T-helper 1 cell (primary cell): ENCODE measurements at regions not wholly inside any gene's neighbourhood (a gene's known extent, or its start where the extent isn't known, plus 50 kb on each side); places are given as distances from the start of the nearest gene placed in this dataset.
"Not testable (repeated sequence)": the region's sequence is repeated elsewhere in the genome, so short reads cannot be mapped to it uniquely, and the experiment has no call there.

ENCODE experiments used
- DNase-seq, 5 donors: peaks; one replicate each; pipeline ENCODE4 v3.0.0-alpha.2; 2012 to 2020

DNA sequence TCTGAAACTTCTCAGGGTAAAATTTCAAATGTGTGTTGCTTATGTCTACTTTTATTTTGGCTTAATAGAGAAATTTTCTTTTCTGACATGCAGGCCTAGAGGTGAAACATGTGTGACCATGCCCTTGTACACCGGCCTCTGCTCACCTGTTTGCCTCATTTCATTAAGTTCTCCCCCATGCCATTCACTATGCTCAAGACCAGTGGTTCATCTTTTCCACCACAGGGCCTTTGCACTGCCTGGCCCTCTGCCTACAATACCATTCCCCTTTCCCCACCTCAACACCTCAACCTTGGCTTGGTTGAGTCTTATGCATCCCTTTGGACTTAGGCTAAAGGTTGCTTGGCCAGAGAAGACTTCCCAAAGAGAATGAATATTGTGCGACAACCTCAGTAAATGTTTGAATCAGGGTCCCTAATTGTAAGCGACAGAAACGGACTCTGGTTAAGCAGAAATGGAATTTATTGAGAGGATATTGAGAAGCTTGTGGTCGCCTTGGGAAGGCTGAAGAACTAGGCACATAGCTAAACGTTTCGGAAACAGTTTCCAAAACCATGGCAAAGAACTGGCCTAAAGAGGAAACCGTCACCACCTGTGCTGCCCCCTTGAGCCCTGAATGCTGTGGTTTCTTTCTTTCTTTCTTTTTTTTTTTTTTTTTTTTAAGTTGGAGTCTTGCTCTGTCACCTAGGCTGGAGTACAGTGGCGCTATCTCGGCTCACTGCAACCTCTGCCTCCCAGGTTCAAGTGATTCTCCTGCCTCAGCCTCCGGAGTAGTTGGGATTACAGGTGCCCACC is 152.2 kb downstream of the SOX4 start:
- DNase-seq = no peak

DNA sequence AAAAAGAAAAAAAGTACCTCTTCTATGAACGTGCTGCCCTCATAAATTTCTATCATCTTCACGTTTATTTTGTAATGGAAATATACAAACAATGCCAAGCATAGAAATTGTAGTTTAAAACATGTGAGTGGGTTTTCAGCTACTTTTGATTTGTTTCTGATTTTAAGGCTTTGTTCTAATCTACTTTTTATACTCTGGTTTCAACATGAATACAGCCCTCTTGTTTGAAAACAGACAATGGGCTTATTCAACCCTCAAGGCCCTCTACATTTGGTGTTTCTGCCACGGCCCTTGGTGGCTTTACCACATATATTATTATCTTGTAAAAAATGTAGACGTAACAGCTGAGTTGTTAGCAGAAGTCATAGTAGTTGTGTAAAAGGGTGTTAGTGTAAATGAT is 153.9 kb downstream of the SOX4 start:
- DNase-seq = no peak

DNA sequence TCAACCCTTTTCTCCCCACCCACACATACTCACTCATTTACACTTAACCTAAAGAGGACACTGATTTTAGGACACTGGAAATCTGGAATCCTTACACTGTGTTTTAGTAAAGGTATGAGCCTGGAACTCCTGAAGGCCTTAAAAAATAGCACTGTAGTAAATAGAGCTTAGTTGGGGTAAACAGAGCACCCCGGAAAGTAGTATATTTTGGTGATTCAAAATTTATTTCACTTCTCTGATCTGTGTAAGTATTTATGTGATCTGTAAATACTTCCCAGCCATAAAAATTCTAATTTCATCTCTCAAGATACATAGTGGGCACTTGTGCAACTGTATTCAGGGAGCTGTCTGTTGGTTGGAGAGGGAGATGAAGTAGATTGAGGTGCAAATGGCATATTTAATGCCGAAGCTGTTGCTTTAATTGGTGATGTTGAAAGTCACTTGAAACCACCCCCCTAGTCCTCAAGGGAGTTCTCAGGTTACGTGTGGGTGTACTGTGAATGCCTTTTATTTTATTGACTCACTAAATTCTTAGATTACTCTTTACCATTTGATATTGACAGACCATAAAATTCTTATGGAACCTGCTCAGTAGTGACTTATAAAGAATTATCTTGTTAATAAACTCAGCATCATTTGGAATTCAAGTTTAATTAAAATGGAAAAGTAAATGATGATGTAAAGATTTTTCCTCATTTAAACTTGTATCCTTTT is 154.9 kb downstream of the SOX4 start:
- no peak for DNase-seq

DNA sequence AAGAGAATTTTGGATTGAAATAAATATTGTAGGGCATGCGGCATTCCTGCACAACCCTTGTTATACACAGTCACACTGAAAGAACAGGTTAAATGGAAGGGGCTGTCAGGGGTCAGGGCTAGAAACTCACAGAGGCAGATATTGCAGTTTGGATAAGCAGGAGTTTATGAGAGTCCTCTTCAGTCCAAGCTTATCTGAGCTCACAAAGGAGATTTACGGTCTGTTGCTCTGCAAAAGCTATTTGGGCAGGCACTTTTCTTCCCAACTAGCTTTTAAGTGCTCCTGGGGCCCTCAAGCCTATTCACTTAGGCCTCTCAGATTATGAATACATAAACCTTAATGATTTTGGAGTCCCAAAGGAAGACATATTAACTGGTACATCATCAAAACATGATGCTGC is 156.2 kb downstream of the SOX4 start:
- no peak for DNase-seq

DNA sequence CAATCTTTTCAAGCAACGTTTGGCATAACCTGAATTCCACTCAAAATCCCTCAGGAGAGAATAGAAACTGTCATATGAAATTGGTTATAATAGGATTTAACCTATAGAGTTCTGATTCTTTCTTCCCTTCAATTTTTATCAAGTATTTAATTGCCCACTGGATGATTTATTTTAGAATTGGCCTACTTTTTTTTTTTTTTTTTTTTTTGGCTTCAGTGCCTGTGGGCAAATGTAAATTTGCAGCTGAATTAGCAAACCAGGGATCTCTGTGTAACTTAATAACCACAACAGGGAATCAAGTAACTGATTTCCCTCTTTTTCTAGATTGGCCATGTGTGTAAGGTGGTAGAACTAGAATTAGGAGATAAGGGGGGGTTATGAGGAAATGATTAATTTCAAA is 157.0 kb downstream of the SOX4 start:
- no peak for DNase-seq

DNA sequence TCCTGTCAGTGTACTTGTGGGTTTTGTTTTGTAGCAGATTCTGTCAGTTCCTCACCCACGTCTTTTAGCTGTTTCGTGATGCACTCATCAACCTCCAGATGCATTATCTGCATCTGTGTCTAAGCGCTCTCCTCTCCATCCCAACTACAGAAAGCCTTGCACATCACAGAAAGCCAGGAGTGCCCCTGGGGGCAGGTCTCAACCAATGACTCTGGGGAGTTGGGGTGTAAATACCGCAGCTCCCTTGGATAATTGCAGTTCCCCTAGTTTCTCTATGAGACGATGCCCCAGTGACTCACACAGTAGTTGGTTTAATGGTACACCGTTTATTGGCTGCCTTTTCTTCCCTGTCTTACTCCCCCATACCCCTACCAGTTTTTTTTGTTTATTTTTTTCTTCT is 158.1 kb downstream of the SOX4 start:
- no peak for DNase-seq

DNA sequence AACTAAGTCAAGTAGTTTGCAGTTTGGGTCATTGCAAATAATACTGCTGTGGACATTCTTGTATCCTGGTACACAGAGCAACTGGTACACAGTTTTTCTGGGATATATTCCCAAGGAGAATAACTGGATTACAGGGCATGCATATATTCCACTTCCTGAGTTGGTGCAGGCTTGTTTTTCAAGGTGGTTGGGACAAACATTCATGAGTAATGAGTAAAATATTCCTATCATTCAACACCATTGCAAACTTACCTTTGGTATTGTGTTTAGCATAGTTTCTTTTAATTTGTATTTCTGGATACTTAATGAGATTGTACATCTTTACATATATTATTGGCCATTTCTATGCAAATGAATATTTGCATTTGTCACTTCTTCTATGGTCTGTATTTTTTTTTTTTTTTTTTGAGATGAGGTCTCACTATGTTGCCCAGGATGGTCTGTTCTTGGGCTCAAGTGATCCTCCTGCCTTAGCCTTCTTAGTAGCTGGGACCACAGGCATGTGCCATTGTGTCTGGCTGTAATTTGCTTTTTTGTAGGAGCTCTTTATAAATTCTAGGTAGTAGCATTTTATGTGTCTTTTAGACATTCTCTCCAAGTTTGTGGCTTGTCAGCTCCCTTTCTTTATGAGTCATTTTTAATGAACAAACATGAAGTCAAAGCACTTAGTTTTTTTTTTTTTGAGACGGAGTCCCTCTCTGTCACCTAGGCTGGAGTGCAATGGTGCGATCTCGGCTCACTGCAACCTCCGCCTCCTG is 158.7 kb downstream of the SOX4 start:
- DNase-seq = no peak

DNA sequence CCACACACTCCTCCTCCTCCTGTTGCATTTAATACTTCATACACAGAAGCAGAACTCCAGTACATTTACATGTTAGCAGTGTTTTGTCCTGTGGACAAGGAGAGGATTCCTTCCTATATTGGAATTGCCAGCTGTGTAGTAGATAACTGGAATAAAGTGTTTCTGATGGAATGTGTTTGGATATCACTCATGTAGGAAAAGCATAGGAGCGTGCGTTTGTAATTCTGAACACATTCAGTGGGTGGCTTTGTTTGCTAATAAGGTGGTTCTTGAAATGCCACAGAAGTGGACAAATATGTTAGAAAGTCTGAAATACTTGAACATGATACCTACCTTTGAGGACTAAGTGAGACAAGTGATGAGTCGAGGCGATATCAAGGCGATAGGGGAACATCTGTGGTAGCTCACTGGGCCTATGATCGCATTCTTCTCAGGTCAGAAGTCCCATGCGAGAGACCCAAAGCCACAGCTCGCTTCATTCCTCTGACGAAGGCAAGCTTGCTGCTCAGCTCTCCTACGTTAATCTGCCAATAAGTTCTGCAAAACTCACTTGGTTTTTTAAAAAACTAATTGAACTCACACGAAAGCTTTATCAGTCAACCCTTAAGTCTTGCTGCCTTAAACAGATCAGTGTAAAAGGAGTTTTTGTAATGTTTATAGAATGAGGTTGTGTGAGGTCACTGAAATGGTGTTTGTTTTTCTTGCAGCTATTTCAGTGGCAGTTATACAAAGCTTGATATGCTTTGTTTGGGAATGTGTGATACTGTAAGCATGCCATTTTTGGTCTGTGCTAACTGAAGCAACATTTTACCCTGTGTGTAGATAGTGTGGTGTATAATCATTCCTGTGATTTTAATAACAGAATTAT is 159.9 kb downstream of the SOX4 start:
- DNase-seq = no peak

DNA sequence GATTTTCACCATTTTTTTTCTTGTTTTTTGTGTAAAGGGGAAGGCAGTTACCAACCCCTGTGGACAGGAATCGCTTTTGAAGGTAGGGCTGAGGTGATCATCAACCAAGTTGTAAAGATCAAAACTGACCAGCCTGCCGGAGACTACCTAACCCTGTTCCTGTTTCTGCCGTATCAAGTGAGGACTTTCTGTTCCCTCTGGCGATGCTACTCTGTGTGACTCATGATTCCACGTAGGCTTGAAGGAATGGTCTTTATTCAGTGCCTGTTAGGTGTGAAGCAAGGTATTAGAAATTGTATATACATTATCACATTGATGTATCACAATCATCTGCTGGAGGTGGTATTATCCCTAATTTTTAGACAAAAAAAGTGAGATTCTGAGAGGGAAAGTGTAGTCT is 161.3 kb downstream of the SOX4 start:
- no peak for DNase-seq

DNA sequence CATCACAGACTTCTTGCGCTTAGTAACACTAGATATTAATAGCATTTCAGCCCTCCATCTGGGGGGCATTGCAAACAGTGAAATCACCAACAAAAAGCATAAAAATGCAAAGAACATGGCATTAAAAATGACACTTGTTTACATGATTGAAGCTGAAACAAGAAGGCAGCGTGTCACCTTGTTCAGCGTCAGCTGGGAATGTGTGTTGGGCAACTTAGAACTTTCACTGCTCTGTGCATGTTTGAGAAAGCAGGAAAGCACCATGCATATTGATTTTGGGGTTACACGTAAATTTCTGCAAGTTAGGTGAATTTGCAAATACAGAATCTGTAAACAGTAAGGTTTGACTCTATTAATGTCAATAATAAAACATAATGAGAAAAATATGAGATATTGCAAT is 162.9 kb downstream of the SOX4 start:
- DNase-seq = no peak

DNA sequence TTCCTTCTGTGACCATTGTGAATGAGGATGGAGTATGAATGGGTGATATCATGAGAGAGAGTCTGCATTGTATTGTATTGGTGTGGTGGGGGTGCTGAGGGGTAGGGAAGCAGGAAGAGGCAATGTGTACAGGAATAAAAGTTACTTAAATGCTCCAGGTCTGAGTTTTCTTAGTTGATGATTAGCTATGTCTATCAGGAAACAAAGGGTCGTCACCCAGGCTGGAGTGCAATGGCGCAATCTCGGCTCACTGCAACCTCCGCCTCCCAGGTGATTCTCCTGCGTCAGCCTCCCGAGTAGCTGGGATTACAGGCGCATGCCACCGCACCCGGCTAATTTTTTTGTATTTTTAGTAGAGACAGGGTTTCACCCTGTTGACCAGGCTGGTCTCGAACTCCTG is 163.8 kb downstream of the SOX4 start:
- not testable (repeated sequence) for DNase-seq

DNA sequence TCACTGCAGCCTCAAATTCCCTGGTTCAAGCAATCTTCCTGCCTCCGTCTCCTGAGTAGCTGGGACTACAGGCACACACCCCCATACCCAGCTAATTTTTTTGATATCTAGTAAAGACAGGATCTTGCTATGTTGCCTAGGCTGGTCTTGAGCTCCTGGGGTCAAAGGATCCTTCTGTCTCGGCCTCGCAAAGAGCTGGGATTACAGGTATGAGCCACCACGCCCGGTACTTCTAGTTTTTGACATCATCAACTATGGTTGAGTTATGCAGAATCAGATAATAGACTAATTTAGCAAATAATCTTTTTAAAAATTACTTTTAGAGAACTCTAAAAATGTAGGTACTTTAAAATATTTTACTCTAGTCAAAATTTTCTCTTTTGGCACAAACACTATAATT is 166.2 kb downstream of the SOX4 start:
- DNase-seq = no peak

DNA sequence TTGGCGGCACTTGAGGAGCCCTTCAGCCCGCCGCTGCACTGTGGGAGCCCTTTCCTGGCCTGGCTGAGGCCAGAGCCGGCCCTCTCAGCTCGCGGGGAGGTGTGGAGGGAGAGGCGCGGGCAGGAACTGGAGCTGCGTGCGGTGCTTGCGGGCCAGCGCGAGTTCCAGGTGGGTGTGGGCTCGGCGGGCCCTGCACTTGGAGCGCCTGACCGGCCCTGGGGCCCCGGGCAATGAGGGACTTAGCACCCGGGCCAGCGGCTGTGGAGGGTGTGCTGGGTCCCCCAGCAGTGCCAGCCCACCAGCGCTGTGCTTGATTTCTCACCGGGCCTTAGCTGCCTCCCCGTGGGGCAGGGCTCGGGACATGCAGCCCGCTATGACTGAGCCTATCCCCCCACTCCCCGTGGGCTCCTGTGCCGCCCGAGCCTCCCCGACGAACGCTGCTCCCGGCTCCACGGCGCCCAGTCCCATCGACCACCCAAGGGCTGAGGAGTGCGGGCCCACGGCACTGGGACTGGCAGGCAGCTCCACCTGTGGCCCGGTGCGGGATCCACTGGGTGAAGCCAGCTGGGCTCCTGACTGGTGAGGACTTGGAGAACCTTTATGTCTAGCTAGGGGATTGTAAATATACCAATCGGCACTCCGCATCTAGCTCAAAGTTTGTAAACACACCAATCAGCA is 167.6 kb downstream of the SOX4 start:
- not testable (repeated sequence) for DNase-seq

DNA sequence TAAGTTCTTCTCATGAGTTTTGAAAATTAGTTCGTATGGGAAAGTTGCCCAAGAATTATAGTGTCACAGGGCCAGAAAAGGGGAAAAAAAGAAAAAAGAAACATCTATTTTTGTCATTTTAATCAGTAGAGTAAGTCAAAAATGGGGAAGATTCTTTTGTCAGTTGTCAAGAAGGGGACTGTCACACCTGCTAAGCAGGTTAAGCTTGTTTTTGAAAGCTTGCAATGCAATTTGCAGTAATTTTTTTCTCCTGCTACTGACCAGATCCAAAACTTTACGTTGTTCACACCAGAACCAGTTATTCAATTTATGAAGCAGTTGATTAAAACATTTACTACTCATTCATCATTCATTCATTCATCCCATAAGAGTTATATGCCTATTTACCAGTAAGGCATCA is 171.4 kb downstream of the SOX4 start:
- no peak for DNase-seq

DNA sequence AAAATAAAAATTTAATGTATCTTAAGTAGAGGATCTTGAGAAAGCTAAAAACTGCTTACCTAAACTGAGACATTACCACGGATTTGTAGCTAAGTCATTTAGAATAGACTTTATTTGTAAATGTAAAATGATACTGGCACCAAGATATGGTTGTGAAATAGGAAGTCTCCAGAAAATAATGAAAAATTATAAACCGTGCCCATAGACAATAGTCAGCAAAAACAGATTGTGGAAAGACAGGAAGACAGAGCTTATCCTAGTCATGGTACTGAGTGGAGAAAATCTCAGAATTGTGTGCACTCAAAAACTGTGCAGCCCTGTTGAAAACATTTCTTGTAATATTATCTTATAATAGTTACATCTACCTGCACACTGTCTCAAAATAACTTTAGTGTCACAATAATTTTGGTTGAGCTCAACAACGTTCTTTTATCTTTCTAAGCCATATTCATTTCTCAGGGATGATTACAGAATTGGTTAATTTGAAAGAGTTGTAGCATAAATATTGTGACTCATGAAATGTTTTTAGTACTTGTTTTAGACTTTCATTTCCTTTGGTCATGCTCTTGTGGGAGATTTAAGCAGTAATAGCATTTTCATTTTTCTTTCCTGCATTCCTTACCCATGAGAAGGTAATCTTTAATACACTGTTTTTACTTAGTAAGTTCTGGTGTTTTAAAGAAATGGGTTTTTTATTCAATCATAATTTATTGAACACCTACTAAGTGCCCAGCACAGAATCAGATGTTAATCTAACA is 174.5 kb downstream of the SOX4 start:
- DNase-seq = no peak

DNA sequence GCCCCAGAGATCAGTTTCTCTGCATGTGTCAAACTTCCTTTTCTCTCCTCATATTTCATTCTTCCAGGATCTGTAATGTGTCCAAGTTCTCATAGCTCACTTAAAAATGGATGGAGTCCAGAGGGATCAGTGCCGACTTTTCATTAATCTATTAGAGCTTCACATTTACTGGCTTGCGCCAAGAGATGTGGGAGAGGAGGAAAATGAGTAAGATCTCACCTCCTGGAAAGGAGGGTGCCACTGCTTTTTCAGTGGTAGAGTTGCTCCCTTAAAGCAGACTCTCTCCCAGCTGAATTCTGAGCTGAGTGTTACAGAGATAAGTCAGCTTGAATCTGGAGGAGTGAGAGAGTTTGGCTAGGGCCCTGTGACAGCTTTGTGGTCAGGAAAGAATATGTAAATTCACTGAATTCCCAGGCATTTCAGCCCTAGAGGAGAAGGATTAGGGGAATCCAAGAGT is 175.9 kb downstream of the SOX4 start:
- no peak for DNase-seq

DNA sequence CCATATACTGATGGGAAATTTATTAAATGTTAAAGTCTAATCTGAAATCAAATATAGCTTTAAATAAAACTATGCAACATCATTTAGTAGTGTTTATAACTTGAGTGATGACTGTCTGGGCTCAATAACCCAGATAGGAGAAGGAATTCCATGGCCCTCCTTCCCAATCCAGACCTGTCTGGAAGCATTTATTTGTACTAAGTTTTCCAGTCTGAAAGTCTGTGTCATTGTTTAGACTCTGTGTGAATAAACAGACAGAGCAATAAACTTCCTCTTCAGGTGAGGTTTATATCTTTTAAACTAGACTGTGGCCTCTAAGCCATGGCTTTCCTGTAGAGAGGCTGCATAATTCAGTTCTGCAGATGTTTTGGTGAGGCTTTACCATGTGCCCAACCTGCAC is 176.4 kb downstream of the SOX4 start:
- no peak for DNase-seq

DNA sequence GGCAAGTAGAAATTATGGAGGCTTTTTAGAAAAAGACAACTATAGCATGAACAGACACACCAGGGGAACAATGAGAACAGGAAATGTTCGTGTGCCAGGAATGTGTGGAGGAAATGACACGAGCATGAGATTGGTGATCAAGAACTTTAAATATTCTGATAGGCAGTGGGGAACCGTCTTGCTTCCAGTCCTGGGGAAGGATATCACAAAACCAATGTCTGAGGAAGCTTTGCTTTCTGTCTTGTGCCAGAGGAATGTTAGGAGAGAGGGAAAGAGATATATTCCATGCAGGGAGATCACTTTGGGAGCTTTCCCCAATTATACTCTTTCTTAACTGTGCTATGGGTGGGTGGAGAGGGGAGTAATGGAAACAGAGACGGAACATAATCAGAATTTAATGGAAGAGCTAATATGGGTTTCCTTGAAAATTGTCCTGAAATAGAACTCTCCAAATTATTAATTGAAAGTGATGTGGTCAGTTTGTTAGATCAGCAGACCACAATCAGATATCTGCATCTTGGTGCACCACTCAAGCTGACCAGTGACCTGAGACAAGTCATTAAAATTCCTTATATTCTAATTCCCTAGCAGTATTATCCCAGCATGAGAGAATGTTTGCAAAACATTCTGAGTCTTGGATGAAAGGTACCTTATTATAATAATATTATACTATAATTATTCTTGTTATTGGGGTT is 178.2 kb downstream of the SOX4 start:
- no peak for DNase-seq

DNA sequence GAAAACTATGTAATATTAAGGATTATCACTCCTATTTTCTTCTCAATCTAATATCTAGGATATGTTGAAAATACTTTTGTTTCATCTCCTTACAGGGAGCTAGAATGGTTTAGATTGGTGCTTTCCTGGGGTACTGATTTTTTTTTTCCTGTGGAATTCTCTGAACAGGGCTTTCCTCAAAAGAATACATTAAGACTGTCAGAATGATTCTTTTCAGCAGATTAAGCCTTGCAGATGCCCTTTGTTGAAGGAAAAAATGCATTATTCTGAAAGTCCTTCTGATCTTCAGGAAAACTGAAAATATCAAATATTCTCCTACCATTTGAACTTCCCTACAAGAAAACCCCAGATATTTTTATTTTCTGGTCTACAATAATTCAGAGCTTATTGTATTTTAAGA is 178.9 kb downstream of the SOX4 start:
- DNase-seq = no peak

DNA sequence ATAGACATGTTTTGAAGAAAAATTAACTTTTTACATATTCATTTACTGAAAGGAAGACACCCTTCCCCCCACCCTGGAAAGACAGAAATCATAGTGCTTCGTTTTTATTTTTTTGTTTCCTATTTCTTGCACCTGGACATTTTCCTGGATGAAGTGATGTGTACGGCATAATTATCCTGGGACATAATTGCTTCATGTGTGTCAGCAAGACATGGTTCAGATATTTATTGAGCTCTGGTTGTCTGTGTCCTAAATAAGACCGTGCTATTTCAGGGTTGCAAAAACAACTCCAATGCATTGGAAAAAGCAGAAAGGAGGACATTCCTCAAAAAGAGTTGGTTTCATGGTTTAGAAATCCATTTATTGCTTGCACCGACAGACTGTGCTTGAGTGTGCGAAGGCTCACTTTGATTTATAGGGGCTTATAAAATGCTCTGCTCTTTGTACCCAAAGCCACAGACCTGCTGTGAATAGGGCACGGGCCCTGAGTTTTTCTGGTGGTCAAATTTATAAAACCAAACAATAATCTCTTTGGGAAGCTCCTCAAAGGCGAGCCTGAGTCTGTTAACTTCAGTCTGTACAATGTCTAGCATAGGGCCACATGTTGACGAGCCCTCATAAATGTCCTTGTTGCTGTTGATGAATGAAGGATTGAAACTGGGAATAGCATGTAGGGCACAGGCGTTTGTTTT is 179.5 kb downstream of the SOX4 start:
- no peak for DNase-seq
